IPS-NIHi11 (cell line): ENCODE measurements at regions not wholly inside any gene's neighbourhood (a gene's known extent, or its start where the extent isn't known, plus 50 kb on each side); places are given as distances from the start of the nearest gene placed in this dataset.
"Not testable (repeated sequence)": the region's sequence is repeated elsewhere in the genome, so short reads cannot be mapped to it uniquely, and the experiment has no call there.

Experiments
- DNase-seq: peaks from one replicate; pipeline ENCODE4 v3.0.0; 2012; ENCODE audit warnings: mixed read lengths, low spot score

DNA sequence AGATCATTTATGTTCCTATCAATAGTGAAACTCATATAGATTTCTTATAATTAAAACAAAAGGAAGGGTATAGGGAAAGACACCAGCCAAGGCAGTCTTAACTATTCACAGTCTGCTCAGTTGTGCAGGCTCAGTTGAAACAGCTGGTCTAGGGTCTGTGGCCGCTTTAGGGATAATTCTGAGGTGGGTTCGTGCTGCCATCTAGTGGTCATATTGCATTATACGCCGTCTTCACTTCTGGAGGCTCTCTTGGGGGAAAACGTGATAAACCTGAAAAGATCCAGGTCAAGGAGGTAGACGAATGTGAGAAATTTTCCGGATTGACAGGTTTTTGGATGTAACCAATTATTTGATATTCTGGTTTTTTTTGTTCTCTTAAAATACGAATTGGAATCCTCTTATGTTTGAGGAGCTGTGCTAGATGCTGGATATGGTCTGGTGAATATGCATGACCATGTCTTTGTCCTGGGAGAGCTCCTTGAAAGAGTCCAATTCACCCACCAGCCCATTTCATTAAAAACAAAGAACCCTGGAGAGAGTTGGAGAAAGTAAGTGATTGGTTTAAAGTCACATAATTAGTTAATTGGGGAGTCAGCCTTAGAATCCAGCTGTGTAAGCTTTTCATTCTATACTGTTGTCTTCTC is 492.4 kb downstream of the PLCL1 start:
- DNase-seq, result peak; percentile 76

DNA sequence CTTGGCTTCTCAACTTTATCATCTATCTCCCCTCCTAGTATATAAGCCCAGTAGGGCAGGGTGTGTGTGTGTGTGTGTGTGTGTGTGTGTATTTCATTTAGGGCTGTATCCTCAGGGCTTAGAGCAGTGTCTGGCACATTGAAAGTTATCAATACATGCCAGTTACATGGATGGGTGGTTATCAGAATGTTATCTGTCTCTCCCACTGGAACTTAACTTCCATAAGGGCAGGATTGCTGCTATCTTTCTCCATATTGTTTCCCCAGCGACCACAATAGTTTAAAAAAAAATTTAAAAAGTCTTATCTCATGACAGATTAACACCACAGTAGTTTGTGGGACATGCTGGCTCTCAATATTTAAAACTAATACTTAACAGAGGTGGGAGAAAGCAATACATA is 488.9 kb downstream of the PLCL1 start:
- no peak for DNase-seq

DNA sequence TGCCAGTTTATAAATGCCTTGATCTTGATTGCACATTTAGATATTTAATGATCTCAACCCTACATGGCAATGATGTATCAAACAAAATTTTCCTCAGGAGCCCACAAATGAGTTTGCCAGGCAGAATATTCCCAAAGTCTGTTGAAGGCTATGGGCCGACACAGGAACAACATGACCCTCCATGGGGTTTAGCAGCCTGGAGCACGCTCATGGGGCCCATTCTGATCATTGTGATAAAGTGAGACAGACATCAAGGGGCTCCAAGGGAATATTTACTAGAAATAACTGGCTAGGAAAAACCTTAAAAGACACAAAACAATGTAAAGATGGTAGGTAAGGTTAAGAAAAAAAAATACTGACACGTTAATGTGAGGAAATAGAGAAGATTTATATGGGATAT is 485.4 kb downstream of the PLCL1 start:
- no peak for DNase-seq

DNA sequence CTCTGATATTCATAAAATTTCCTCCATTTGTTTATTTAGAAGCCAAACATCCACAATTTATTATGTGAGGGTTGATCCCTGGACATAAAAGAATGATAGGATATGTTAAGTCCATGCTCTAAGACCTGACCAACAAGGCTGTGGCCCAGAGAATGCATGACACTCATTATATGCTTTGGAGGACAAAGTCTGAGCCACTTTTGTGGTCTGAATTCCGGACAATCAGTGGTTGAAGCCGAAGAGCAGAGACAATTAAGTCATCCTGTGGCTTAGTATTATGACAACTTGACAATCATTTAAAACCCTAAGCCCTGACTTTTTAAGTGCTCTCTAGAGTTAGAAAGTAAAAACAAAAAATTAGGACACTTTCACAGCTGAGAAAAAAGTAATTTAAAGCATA is 483.3 kb downstream of the PLCL1 start:
- no peak for DNase-seq

DNA sequence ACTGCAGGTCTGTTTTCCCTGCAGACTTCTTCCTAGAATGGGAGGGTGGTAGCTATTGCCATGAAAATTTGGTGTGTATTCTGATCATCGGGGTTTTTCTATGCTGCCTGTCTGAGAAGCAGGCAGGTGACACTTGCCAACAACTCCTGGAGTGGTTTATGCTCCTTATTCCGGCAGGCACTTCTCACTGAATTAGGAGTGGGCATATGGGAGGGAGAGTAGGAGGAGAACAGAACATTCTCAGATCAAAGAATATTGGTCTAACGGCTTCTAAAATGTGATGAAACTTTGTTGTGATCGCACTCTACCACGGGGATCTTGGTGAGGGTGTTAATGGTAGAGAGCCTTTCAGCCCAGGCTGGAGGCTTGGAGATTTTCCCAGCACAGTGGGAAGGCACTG is 480.8 kb downstream of the PLCL1 start:
- no peak for DNase-seq

DNA sequence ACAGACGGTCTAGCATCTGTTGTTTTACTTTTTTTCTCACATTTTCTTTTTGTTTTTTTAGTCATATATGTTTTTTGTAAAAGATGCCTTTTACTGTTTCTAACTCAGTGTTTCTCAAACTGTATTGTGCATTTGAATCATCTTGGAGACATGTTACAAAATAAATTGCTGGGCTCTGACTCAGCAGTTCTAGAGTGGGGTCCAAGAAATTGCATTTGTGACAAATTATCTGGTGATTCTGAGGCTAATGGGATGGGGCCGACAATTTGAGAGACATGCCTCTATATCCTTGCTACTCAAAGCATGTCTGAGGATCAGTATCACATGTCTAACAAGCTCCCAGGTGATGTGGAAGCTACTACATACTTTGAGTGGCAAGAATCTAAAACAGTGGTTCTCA is 478.8 kb downstream of the PLCL1 start:
- no peak for DNase-seq

DNA sequence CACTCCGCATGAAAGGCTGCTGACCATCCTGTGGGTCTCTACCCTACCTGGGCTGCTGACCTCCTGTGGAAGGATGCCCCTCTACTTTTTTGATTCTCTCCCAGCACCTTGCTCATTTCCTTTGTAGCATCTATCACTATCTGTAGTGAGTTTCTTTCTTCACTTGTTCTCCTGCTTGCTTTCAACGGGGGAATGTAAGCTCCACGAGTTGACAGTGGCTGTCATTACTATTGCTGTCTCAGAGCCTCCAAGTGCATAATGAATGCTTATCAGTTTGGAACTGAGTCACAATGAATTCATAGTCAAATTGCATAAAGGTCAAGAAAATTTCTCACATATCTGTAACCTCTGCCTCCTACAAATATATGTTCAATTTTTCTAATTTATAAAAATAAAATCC is 477.7 kb downstream of the PLCL1 start:
- DNase-seq, result no peak

DNA sequence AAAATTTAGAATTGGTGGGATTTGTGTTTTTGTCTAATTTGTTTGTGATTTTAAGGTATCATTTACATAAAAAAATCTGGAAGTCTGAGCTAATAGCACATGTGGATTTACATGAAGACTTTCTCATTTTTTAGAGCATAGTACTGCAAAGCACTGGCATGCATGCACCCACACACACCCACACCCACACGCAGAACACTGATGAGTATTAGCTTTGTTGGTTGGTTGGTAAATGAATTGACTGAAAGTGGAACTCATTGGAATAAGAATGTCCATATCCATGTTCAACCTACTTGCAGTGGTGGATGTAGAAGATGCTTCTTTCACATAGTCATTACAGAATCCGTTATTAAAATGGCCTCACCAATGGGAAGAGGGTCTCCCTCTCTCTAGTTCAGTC is 475.8 kb downstream of the PLCL1 start:
- DNase-seq, result no peak

DNA sequence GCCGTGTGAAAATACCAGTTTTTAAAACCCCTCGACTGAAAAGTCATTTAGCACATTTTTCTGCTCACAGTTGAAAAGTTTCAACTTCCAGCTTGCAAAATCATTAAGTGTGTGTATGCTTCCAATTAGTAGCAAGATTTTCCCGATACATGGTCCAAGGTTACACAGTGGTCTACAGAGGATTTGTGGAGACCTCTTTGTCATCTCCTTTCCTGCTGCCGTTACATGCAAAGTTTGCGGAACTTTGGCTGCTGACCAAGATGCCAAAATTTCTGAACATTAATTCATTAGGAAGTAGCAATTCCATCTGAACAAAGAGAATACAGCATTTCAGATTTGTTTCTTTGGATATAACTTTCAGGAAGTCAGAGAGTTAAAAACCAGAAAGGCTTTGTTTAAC is 474.6 kb downstream of the PLCL1 start:
- DNase-seq, result no peak

DNA sequence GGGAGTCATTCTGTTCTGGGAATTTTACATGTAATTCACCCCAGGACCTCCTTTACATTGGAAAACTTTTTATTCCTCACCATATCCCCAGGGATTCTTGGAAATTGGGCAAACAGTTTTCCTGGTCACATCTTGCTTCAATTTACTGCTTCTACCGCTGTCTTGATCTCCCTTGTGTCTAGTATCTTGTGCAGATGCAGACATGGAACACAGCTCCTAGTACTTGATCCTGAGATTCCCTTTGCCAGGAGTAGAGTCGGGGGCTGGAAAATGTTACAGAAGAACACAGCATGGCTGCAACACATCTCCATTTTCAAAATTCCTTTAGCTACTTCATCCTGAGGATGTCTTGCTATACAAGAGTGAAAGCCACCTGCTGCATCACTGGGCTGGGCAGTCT is 472.8 kb downstream of the PLCL1 start:
- DNase-seq, result no peak

DNA sequence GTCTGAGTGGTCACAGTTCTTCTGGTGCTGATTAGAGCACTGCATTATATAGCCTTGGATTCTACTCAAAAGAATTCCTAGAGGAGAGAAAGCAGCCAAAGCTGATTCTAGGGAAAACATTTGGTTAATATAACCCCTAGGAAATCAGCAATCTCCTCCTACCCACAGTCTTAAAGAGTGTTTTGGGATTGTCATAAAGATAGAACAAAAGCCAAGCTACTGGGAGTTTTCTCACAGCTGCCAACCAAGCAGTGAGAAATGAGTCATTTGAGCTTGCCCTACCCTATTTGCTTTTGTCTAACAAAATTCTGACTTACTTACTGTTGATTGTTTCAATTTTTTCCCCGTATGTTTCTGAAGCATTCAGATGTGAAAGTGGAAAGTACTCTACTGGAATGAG is 469.3 kb downstream of the PLCL1 start:
- no peak for DNase-seq

DNA sequence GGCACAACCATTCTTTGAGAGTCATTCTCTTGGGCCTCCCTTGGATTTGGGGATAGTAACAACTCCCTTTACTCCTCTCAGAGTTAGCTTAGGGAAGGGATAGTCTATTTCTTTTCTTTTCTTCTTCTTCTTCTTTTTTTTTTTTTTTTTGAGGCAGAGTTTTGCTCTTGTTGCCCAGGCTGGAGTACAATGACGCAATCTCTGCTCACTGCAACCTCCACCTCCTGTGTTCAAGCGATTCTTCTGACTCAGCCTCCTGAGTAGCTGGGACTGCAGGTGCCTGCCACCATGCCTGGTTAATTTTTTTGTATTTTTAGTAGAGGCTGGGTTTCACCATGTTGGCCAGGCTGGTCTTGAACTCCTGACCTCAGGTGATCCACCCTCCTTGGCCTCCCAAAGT is 465.8 kb downstream of the PLCL1 start:
- not testable (repeated sequence) for DNase-seq

DNA sequence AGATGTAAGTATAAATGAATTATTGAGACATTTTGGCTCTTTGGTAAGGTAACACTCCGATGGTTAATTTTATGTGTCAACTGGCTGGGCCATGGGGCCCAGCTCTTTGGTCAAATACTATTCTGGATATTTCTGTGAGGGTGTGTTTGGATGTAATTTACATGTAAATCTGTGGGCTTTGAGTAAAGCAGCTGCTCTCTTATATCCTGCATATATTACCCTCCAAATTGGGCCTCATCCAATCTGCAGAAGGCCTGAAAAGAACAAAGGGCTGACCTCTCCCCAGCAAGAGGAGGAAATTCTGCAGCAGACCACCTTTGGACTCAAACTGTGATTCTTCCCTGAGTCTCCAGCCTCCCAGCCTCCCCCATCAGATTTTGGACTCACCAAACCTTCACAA is 464.1 kb downstream of the PLCL1 start:
- no peak for DNase-seq

DNA sequence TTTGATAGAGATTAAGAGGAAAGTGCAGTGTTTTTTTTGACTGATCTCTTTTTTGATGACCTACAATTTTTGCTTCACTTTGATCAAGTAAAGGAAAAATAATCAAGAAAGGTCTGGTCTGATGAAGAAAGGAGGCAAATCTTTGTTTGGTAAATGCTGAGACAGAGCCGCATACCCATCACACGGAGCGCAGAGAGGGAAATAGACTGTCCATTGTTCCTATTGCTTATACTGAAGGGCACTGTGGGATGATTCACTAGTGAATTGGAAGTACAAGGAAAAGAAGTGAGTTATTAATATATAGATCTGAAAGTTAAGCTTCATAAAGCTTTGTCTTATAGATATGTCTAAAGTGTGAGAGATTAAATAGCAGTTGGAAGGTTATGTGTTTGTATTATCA is 455.1 kb downstream of the PLCL1 start:
- no peak for DNase-seq

DNA sequence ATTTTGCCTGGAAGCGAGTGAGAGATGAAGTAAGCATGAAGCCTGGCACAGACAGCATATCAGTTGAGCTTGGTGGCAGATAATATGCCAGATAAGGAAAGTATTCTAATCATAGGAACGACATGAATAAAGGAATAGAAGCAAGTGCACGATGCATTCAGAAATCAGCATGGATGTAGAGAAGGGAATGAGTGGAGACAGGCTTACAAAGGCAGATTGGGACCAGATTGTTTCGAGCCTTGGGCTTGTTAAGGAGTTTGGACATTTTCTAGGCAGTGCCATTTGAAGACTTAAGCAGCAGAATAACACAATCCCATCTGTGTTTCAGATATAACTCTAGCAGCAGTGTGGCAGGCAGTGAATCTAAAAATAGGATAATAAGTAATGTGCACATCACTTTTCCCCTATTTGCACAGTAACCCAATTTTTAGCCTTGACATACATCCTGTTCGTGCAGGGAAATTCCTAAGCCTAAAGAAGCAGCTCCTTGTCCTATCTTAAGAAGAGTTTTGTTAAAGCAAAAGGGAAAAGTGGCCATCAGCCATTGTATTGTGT is 450.2 kb downstream of the PLCL1 start:
- no peak for DNase-seq

DNA sequence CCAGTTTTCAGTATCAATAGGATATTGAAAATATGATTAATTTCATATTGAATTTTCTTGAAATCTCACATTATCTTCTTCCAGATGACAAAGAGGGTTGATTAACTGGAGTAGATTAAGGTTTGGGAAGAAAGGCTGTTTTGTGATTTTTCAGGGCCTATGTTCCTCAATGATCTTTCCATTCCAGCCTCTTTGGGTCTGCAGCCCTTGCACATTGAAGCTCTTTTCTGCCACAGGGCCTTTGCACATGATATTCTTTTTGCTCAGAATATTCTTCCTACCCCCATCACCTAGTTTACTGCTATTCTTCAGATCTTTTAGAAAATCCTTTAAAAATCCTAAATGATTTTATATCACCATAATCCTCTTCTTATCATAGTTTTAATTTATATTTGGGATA is 449.6 kb downstream of the PLCL1 start:
- DNase-seq, result no peak

DNA sequence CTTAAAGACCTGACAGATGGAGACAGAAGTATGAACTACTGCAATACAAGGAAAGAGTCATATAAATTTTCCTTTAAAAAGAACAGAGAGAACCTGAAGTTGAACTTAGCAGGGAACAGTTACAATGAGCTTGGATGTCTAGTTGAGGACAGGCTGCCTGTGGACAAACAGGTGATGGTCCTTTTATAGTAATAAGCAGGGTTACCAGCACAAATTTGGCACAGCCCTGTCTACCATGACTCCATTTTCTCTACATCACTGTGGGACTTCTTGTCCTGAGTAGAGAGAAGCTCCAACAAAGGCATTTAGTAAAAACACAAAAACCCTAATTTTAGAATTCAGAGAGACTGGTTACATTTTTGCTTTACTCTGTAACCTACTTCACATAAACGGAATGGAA is 448.1 kb downstream of the PLCL1 start:
- DNase-seq, result no peak

DNA sequence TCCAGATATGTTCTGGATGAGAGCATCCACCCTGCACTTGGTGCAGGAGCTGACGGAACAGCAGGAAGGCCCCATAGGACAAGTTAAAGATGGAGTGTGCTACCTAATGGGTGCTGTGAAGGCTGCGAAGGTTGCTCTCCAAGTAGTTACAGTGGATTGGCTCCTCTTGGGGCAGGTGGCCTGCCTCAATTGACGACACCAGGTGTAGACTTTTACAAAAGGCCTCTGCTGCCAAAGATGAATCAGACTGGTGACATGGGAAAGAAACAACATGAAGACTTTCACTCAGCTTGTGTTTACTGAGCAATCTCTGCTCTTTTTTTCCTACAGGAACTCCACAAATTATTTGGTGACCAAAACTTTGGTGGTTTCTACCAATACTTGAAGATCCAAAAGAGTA is 437.7 kb downstream of the PLCL1 start:
- no peak for DNase-seq

DNA sequence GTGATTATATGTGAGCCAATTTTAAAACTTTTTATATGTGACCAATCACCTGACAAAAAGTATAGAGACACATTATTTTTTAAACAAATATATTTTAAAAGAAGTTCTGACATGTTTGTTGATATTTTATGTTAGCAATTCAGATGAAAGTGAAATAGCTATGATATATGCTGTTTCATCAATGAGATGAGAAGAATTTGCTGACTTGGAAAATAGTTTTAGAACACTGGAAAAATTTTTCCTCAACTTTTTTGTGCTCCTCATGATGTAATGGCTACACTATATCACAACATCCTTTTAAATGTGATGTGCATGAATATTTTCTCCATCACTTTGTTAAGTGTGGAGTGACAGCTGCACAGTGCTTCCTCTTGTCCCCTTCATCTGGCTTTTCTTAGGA is 434.0 kb downstream of the PLCL1 start:
- no peak for DNase-seq

DNA sequence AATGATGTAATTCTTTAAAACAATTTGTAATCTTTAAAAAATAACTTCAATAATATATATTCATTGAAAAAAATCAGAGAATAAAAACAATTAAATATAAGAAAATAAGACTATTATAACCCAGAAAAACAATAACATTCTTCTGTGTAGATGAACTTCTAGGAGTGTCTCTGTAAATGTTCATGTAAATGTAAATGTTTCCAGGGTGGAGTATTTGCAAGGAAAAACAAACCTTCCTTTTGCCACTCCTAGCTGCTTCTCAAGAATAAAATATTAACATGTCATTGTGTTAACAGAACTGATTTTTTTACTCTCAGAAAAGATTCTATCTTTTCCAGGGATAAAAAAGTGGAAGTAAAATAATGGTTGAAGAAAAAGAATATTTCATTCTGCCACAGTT is 431.9 kb downstream of the PLCL1 start:
- no peak for DNase-seq

DNA sequence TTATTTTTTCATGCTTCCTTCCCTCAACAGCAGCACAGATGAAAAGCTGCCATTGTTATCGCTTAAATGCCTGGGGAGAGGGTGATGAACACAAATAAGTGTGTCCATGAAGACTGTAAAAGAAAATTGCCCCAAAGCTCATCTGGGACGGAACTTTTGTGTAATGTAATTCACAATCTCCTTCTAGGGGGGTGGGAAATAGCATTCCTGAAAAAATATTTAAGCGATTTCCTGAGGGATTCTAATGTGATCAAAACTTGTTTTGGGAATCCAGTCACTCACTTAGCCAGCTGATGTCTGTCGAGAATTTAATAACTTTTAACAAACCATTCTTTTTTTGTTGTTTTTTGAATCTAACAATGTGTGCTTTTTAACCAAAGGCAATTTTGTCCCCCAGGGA is 427.9 kb downstream of the PLCL1 start:
- no peak for DNase-seq

DNA sequence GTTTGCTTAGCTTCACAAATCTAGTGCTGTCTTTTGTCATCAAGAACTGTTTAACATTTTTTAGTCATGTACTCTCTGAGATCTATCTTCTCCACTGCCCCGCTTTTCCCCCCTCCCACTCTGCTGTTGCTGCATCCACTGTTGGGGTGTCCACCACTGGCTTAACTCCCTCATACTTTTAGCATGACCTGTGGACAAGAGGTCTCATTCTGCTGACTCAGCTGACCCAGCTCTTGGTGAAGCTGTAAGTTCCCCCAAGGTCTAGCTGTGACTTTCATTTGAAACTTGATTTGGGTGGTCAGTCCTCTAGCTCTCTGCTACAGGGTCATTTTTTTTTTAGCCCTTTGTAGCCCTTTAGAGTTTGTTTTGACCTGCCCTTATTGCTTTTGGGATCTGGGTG is 427.2 kb downstream of the PLCL1 start:
- no peak for DNase-seq

DNA sequence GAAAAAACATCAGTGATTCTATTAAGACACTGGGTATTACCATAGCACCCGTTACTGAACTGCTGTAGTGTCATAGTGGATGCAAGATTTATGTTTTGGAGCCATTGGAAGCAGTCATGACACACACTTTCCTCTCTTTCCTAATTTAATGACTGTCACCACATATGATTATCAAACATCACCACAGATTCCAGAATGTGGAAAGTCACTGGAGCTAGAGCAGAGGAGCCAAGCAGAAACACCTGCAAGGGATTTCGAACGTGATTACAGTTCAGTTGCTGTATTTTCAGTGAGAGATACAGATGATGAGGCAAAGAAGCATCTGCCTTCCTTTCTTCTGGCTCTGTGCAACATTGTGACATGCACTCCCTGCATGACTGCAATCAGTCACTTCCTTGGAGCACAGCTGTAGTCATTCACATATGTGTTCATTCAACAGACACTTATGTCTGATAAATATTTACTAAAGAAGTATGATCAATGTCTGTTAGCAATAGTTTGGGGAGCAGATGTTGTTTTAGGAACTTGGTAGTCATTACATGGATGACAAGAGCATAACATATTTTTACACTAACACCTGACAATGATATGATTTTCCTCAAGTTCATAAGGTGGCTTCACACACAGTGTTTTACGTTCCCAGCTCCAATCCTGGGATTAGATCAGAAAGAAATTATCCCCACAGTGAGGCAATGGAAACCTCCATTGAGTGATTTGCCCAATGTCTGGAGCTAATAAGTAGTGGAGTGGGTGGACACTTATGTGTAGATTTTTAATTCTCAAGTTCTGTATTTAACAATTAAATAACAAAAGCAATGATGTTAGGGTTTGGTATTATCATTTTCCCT is 416.6 kb downstream of the PLCL1 start:
- DNase-seq, result no peak

DNA sequence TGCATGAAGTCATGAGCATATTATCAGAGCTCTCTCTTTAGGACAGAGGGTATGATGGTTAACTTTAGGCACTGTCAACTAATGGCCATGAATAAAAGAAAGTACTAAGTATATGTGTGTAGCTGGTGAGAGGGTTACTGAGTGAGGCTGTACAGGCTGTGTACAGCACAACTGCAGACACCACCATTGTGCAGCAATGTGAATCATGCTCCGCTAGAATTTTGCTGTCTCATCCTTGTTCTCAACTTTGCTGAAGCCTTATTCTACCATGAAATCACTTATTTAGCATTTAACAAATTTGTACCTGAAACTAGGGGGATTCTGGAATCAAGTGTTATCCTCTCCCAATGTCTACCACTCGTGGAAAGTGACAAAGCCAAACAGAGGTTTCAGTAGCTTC is 414.9 kb downstream of the PLCL1 start:
- DNase-seq, result no peak
